ENCODE measurements at regions not wholly inside any gene's neighbourhood (a gene's known extent, or its start where the extent isn't known, plus 50 kb on each side); places are given as distances from the start of the nearest gene placed in this dataset.
"Not testable (repeated sequence)": the region's sequence is repeated elsewhere in the genome, so short reads cannot be mapped to it uniquely, and the experiment has no call there.

GRCh38 chr3:35316841-35317240, 322.5 kb upstream of the ARPP21 start:
- not testable (repeated sequence) for H3K9me3 ChIP-seq (ENCODE audit: control insufficient read depth in 2 of 2, low read length in 2 of 2); H3K36me3 ChIP-seq (ENCODE audit: control insufficient read depth, insufficient read depth, low read length); DNase-seq; H3K27me3 Mint-ChIP-seq; ATAC-seq (ENCODE audit: low read depth in 2 of 2); H3K4me3 Mint-ChIP-seq; H3K27ac Mint-ChIP-seq; H3K36me3 Mint-ChIP-seq; H3K27ac ChIP-seq (ENCODE audit: insufficient read depth, low read length, poor library complexity, severe bottlenecking); H3K27me3 ChIP-seq (ENCODE audit: control insufficient read depth, insufficient read depth, low read length); H3K4me1 ChIP-seq (ENCODE audit: control insufficient read depth, insufficient read depth, low read length, poor library complexity, severe bottlenecking); H3K4me1 Mint-ChIP-seq; H3K9me3 Mint-ChIP-seq; H3K4me3 ChIP-seq (ENCODE audit: low read depth, low read length)

GRCh38 chr3:35320646-35321407, 318.5 kb upstream of the ARPP21 start:
- H3K36me3 Mint-ChIP-seq, result no peaks in the 10 kb centered on the region
- no peaks in the 10 kb centered on the region for H3K27me3 ChIP-seq (ENCODE audit: control insufficient read depth, insufficient read depth, low read length)
- H3K27ac Mint-ChIP-seq, result no peak overlapping the region
- H3K4me3 ChIP-seq (ENCODE audit: low read depth, low read length), result no peak overlapping the region
- no peaks in the 10 kb centered on the region for H3K27me3 Mint-ChIP-seq
- H3K36me3 ChIP-seq (ENCODE audit: control insufficient read depth, insufficient read depth, low read length), result no peaks in the 10 kb centered on the region
- H3K4me3 Mint-ChIP-seq, result no peak overlapping the region
- no peaks in the 10 kb centered on the region for H3K9me3 ChIP-seq (ENCODE audit: control insufficient read depth in 2 of 2, low read length in 2 of 2)
- peaks cover 0 to 8% (median 2%) of the 10 kb centered on the region in 7 donors for H3K9me3 Mint-ChIP-seq
- no peaks in the 10 kb centered on the region for H3K4me1 ChIP-seq (ENCODE audit: control insufficient read depth, insufficient read depth, low read length, poor library complexity, severe bottlenecking)
- DNase-seq (no peak), ATAC-seq (ENCODE audit: low read depth in 2 of 2) (no peak)
- H3K4me1 Mint-ChIP-seq, result no peaks in the 10 kb centered on the region
- H3K27ac ChIP-seq (ENCODE audit: insufficient read depth, low read length, poor library complexity, severe bottlenecking), result no peak overlapping the region

- no peaks in the 10 kb centered on the region for H3K36me3 ChIP-seq (ENCODE audit: control insufficient read depth, insufficient read depth, low read length)
- Mint-ChIP-seq H3K4me3 (no peak overlapping the region), H3K27ac (no peak overlapping the region), H3K36me3 (no peaks in the 10 kb centered on the region), H3K27me3 (no peaks in the 10 kb centered on the region), H3K9me3 (peaks cover 0 to 8% (median 6%) of the 10 kb centered on the region in 7 donors), H3K4me1 (no peaks in the 10 kb centered on the region)
- H3K4me3 ChIP-seq (ENCODE audit: low read depth, low read length), result no peak overlapping the region
- ATAC-seq (ENCODE audit: low read depth in 2 of 2) (no peak), DNase-seq (no peak)
- H3K27ac ChIP-seq (ENCODE audit: insufficient read depth, low read length, poor library complexity, severe bottlenecking), result no peak overlapping the region
- H3K4me1 ChIP-seq (ENCODE audit: control insufficient read depth, insufficient read depth, low read length, poor library complexity, severe bottlenecking), result no peaks in the 10 kb centered on the region
- H3K27me3 ChIP-seq (ENCODE audit: control insufficient read depth, insufficient read depth, low read length), result no peaks in the 10 kb centered on the region
- H3K9me3 ChIP-seq (ENCODE audit: control insufficient read depth in 2 of 2, low read length in 2 of 2), result no peaks in the 10 kb centered on the region
Observed at GRCh38 chr3:35322070-35322469, 317.3 kb upstream of the ARPP21 start.

- Mint-ChIP-seq H3K27ac (no peak overlapping the region), H3K4me1 (no peaks in the 10 kb centered on the region), H3K27me3 (no peaks in the 10 kb centered on the region), H3K4me3 (no peak overlapping the region), H3K36me3 (no peaks in the 10 kb centered on the region), H3K9me3 (peaks cover 0 to 21% (median 1%) of the 10 kb centered on the region in 7 donors)
- DNase-seq (no peak), ATAC-seq (ENCODE audit: low read depth in 2 of 2) (no peak)
- Histone ChIP-seq H3K9me3 (ENCODE audit: control insufficient read depth in 2 of 2, low read length in 2 of 2) (peaks cover 0 to 4% of the 10 kb centered on the region in 2 experiments), H3K27ac (ENCODE audit: insufficient read depth, low read length, poor library complexity, severe bottlenecking) (no peak overlapping the region), H3K27me3 (ENCODE audit: control insufficient read depth, insufficient read depth, low read length) (no peaks in the 10 kb centered on the region), H3K4me1 (ENCODE audit: control insufficient read depth, insufficient read depth, low read length, poor library complexity, severe bottlenecking) (no peaks in the 10 kb centered on the region), H3K4me3 (ENCODE audit: low read depth, low read length) (no peak overlapping the region), H3K36me3 (ENCODE audit: control insufficient read depth, insufficient read depth, low read length) (no peaks in the 10 kb centered on the region)
Observed at GRCh38 chr3:35335703-35336102, 303.6 kb upstream of the ARPP21 start.

GRCh38 chr3:35336601-35337000, 302.7 kb upstream of the ARPP21 start:
- Histone ChIP-seq H3K9me3 (ENCODE audit: control insufficient read depth in 2 of 2, low read length in 2 of 2) (peaks cover 0 to 4% of the 10 kb centered on the region in 2 experiments), H3K36me3 (ENCODE audit: control insufficient read depth, insufficient read depth, low read length) (no peaks in the 10 kb centered on the region), H3K27ac (ENCODE audit: insufficient read depth, low read length, poor library complexity, severe bottlenecking) (no peak overlapping the region), H3K4me1 (ENCODE audit: control insufficient read depth, insufficient read depth, low read length, poor library complexity, severe bottlenecking) (no peaks in the 10 kb centered on the region), H3K27me3 (ENCODE audit: control insufficient read depth, insufficient read depth, low read length) (no peaks in the 10 kb centered on the region), H3K4me3 (ENCODE audit: low read depth, low read length) (no peak overlapping the region)
- DNase-seq (no peak), ATAC-seq (ENCODE audit: low read depth in 2 of 2) (no peak)
- H3K4me3 Mint-ChIP-seq, result no peak overlapping the region
- no peaks in the 10 kb centered on the region for H3K4me1 Mint-ChIP-seq
- no peaks in the 10 kb centered on the region for H3K27me3 Mint-ChIP-seq
- H3K27ac Mint-ChIP-seq, result no peak overlapping the region
- peaks cover 0 to 21% (median 1%) of the 10 kb centered on the region in 7 donors for H3K9me3 Mint-ChIP-seq
- H3K36me3 Mint-ChIP-seq, result no peaks in the 10 kb centered on the region

GRCh38 chr3:35338186-35338585, 301.1 kb upstream of the ARPP21 start:
- Mint-ChIP-seq H3K9me3 (peaks cover 0 to 16% (median 3%) of the 10 kb centered on the region in 7 donors), H3K4me3 (no peak overlapping the region), H3K4me1 (peaks cover 0 to 4% (median 0%) of the 10 kb centered on the region in 4 donors), H3K27ac (no peak overlapping the region), H3K27me3 (no peaks in the 10 kb centered on the region), H3K36me3 (no peaks in the 10 kb centered on the region)
- Histone ChIP-seq H3K36me3 (ENCODE audit: control insufficient read depth, insufficient read depth, low read length) (no peaks in the 10 kb centered on the region), H3K4me3 (ENCODE audit: low read depth, low read length) (no peak overlapping the region), H3K27me3 (ENCODE audit: control insufficient read depth, insufficient read depth, low read length) (no peaks in the 10 kb centered on the region), H3K9me3 (ENCODE audit: control insufficient read depth in 2 of 2, low read length in 2 of 2) (peaks cover 0 to 4% of the 10 kb centered on the region in 2 experiments), H3K27ac (ENCODE audit: insufficient read depth, low read length, poor library complexity, severe bottlenecking) (no peak overlapping the region), H3K4me1 (ENCODE audit: control insufficient read depth, insufficient read depth, low read length, poor library complexity, severe bottlenecking) (no peaks in the 10 kb centered on the region)
- ATAC-seq (ENCODE audit: low read depth in 2 of 2) (no peak), DNase-seq (no peak)

- Mint-ChIP-seq H3K4me3 (no peak overlapping the region), H3K27ac (no peak overlapping the region), H3K36me3 (no peaks in the 10 kb centered on the region), H3K27me3 (no peaks in the 10 kb centered on the region), H3K9me3 (peaks cover 0 to 16% (median 5%) of the 10 kb centered on the region in 7 donors), H3K4me1 (no peaks in the 10 kb centered on the region)
- DNase-seq, result no peak
- Histone ChIP-seq H3K4me3 (ENCODE audit: low read depth, low read length) (no peak overlapping the region), H3K27ac (ENCODE audit: insufficient read depth, low read length, poor library complexity, severe bottlenecking) (no peak overlapping the region), H3K4me1 (ENCODE audit: control insufficient read depth, insufficient read depth, low read length, poor library complexity, severe bottlenecking) (no peaks in the 10 kb centered on the region), H3K9me3 (ENCODE audit: control insufficient read depth in 2 of 2, low read length in 2 of 2) (no peaks in the 10 kb centered on the region), H3K36me3 (ENCODE audit: control insufficient read depth, insufficient read depth, low read length) (no peaks in the 10 kb centered on the region), H3K27me3 (ENCODE audit: control insufficient read depth, insufficient read depth, low read length) (no peaks in the 10 kb centered on the region)
- ATAC-seq (ENCODE audit: low read depth in 2 of 2), result no peak
Observed at GRCh38 chr3:35380196-35380595, 259.1 kb upstream of the ARPP21 start.

- Mint-ChIP-seq H3K4me3 (no peak overlapping the region), H3K4me1 (no peaks in the 10 kb centered on the region), H3K36me3 (no peaks in the 10 kb centered on the region), H3K9me3 (peaks cover 2 to 18% (median 5%) of the 10 kb centered on the region in 7 donors), H3K27me3 (no peaks in the 10 kb centered on the region), H3K27ac (no peak overlapping the region)
- ATAC-seq (ENCODE audit: low read depth in 2 of 2) (no peak), DNase-seq (no peak)
- H3K4me3 ChIP-seq (ENCODE audit: low read depth, low read length), result no peak overlapping the region
- H3K36me3 ChIP-seq (ENCODE audit: control insufficient read depth, insufficient read depth, low read length), result no peaks in the 10 kb centered on the region
- no peaks in the 10 kb centered on the region for H3K4me1 ChIP-seq (ENCODE audit: control insufficient read depth, insufficient read depth, low read length, poor library complexity, severe bottlenecking)
- H3K27me3 ChIP-seq (ENCODE audit: control insufficient read depth, insufficient read depth, low read length), result no peaks in the 10 kb centered on the region
- H3K9me3 ChIP-seq (ENCODE audit: control insufficient read depth in 2 of 2, low read length in 2 of 2), result no peaks in the 10 kb centered on the region
- H3K27ac ChIP-seq (ENCODE audit: insufficient read depth, low read length, poor library complexity, severe bottlenecking), result no peak overlapping the region
Observed at GRCh38 chr3:35383216-35383615, 256.1 kb upstream of the ARPP21 start.
